A172 (cell line): ENCODE measurements at regions not wholly inside any gene's neighbourhood (a gene's known extent, or its start where the extent isn't known, plus 50 kb on each side); places are given as distances from the start of the nearest gene placed in this dataset.
A peak's percentile ranks its signal among the peaks of the same experiment; 100 is the strongest.
"Not testable (repeated sequence)": the region's sequence is repeated elsewhere in the genome, so short reads cannot be mapped to it uniquely, and the experiment has no call there.

Experiments used
- DNase-seq: peaks from one replicate; pipeline ENCODE4 v3.0.0-alpha.2; 2015; ENCODE audit warnings: low spot score

GRCh38 chr3:21894459-21895340 lies 143.7 kb upstream of the ZNF385D start:
- DNase-seq = no peak

DNA sequence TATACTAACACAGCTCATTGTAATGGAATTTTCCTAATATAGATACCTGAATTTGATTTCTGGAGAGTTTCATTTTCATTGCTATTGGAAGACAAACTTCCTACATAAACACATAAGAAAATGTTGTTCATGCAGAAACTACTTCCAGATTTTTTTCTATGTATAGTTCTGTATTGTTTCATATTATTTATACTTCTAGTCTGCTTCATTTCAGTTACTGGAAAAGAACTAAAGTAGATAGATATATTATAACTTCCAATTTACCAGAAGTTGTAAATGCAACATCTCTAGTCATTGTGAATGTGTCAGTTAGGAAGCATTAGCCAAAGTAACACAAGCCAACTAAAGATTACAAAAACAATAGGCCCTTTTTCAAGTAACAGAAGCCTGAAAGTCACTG lies 147.3 kb upstream of the ZNF385D start:
- no peak for DNase-seq

DNA sequence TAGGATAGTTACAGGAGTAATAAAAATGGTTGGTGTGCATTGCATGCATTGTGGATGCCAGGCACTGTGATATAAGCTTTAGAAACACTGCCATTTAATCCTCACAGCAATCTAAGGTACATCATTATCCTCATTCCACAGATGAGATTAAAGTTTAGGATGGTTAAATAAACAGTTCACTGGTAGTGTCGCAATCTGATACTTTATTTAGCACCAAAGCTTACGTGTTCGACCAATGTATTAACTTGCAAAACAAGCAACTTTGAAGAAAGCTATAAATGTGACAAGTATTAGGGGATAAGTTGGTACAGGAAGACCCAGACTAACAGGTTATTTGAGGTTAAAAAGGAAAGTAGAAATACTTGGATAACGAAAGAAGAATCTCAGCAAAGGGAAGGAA lies 150.5 kb upstream of the ZNF385D start:
- no peak for DNase-seq

DNA sequence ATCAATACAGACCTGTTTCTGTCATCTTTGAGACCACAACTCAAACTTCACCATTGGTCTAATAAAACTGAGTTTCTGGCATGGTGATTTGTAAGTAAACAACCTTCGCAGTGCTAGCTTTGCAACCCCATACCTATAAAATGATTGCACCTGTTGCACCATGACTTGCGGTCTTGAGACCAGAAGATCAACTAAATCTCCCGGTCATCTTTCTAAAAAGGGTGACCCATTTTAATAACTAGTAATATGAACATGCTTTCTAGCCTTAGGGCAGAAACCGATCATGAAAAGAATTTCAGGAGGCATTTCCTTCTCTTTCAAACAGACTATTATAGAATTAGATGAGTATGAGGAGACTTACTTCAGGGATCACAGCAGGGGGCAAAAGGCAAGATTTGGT lies 151.9 kb upstream of the ZNF385D start:
- DNase-seq = no peak

- no peak for DNase-seq
These were observed 158.1 kb upstream of the ZNF385D start for GRCh38 chr3:21909096-21909495.

DNA sequence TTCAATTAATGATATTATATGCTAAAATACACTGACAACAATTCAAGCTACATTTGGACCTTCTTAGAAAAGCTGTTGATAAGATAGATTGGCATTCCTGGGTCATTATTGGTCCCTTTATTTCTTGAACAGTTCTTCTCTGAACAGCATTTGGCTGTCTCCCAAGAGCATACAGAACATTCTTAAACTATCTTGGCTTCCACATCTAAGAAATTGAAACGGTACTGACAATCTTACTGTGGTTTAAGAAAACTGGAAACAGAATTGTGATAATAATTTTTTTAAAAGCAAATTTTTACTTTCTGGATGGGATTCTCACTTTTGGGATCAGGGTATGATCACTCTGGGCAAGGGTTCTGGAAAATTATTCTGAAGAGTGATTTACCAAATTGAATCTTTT lies 161.7 kb upstream of the ZNF385D start:
- no peak for DNase-seq

GRCh38 chr3:21913791-21914190 lies 162.8 kb upstream of the ZNF385D start:
- DNase-seq = no peak

DNA sequence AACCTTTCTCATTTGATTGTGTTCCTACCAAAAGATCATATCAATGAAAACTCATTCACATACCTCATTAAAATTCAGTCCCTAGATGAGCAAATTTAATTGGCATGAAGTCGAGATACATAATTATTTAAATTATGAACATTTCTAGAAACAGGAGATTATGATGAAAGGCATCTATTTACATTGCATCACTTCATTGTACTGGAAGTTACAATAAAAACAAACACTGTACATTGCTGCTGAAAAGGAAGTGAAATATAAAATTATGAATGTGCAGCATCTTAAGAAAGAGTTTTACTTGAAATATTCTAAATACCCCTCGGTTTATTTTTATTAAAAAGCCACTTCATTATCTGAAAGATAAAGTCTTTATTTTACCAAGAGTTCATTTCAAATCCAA lies 163.4 kb upstream of the ZNF385D start:
- DNase-seq = no peak

DNA sequence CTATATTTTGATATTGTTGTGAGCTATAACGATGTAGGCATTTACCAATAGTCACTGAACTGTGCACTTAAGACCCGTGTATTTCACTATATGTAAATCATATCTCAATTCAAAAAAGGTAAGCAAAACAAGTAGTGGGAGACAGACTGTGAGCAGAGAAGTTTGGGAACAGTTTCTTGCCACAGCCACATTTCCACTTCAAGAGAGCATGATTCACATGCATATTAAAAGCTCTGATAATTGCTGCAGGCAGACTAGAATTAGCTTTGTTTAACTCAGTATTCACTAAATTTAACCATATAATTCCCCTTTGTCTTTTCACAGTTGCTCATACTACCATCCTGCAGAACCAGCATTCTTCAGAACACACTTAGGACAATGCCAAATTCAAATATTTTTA lies 168.4 kb upstream of the ZNF385D start:
- DNase-seq = no peak

- peak; percentile 44 for DNase-seq
These were observed 169.4 kb upstream of the ZNF385D start for GRCh38 chr3:21920421-21920861.

- DNase-seq = not testable (repeated sequence)
These were observed 172.1 kb upstream of the ZNF385D start for GRCh38 chr3:21923156-21923555.

GRCh38 chr3:21927261-21927660 lies 176.3 kb upstream of the ZNF385D start:
- no peak for DNase-seq

GRCh38 chr3:21934591-21934990 lies 183.6 kb upstream of the ZNF385D start:
- DNase-seq = no peak

DNA sequence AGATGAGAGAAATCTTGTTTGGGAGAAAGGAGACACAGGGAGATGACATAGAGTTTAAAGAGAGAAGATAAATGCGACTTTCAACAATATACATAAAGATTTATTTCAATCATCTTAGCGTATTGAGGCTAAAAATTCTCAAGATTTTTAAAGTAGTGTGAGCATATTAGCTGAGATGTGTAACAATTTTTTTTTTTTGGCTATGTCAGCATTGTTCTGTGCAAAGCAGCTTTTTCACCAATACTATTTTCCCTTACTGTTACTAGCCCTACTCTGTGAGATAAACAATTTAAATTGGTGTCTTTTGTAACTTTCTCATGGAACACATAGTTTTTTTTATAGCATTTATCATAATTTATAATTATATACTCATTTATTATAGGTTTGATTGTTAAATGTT lies 185.2 kb upstream of the ZNF385D start:
- no peak for DNase-seq

- DNase-seq = no peak
These were observed 187.3 kb upstream of the ZNF385D start for GRCh38 chr3:21938267-21938681.

DNA sequence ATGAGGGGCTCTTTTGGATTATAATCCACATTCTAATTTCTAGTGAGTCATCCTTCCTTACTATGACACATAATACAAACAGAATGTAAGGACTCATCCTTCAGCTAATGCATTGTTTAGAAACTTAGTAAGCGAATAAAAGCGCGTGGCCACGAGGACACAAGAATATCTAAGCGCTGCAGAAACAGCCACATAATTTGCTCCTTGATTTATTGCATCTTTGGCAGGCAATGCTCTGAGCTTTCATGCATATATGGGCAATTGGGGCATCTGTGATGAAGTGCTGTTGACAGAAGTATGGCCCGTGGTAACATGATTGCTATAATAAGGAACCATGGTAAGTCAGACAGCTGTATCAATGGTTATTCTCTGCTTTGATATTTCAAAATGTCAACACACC lies 191.3 kb upstream of the ZNF385D start:
- peak; percentile 72 for DNase-seq

GRCh38 chr3:21944251-21944650 lies 193.2 kb upstream of the ZNF385D start:
- DNase-seq = no peak

DNA sequence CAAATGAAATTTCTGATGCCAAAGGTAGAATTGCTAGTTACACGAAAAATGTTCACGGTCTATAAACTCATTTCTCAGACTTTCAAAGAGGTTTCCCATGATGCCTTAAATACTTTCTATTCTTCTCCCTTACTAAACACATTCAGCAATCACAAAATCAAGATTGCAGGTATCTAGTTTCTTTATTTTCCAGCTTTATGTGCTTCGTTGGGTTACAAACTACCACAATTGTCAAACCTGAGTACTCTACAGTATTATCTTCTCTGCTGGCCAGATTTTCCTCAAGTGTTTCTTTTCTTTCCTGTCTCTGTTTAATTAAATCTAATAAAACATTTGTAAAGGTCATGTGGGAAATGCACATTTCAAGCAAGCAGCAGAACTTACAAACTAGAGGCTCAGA lies 201.8 kb upstream of the ZNF385D start:
- no peak for DNase-seq

DNA sequence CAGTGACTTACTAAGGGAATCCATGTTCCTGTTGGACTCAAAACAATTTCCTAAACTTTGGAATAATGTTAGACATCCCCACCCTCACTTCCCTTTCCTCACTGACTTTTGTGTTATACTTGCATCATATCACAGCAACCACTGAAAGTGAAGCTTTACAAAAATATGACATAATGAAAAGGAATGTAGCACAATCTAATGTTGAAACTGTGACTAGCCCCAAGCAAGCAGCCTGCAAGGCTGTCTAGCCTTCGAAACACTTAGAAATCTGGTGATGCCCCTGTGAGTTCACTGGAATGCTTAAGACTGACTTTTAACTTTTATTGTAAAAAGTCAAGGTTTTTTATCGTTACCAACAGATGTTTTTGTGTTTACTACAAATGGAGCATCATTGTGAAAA lies 203.7 kb upstream of the ZNF385D start:
- peak; percentile 17 for DNase-seq

- no peak for DNase-seq
These were observed 204.4 kb upstream of the ZNF385D start for GRCh38 chr3:21955406-21955805.

- DNase-seq = no peak
These were observed 209.0 kb upstream of the ZNF385D start for GRCh38 chr3:21960033-21960432.

GRCh38 chr3:21962456-21962855 lies 211.4 kb upstream of the ZNF385D start:
- DNase-seq = no peak

DNA sequence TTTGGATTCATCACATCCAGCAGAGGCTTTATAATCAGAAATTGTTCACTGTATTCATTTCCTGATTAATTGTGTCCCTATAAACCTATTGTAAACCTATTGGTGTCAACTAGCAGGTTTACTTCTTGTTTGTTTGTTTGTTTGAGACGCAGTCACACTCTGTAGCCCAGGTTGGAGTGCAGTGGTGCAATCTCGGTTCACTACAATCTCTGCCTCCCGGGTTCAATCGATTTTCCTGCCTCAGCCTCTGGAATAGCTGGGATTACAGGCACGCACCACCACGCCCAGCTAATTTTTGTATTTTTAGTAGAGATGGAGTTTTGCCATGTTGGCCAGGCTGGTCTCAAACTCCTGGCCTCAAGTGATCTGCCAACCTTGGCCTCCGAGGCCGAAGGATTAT lies 215.4 kb upstream of the ZNF385D start:
- DNase-seq = not testable (repeated sequence)

GRCh38 chr3:21979706-21980105 lies 228.7 kb upstream of the ZNF385D start:
- peak; percentile 36 for DNase-seq
